NCI-H1930 (cell line): ENCODE measurements at regions not wholly inside any gene's neighbourhood (a gene's known extent, or its start where the extent isn't known, plus 50 kb on each side); places are given as distances from the start of the nearest gene placed in this dataset.

Experiments used
- DNase-seq, 2 experiments: peaks; one replicate each; lab custom pipeline; 2025; lab: John Stamatoyannopoulos, UW

DNA sequence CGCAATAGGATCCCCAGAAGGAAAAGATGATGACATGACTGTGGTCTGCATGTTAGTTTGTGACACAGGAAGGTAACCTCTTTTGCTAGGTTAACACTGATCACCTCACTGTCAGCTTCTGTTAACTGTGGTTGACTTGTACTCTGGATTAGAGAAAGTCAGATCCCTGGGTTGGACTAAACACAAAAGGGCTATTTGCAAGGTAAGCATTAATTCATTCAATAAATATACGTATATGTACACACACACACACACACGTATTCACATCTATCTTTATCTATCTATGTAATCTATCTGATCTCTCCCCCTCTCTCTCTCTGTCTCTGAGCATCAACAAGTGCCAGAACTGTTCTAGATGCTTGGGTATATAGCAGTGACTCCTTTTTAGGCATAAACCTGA lies 136.1 kb upstream of the SNX19 start:
- no peak for DNase-seq

- DNase-seq = no peak
Observed at GRCh38 chr11:131056036-131056435, 139.8 kb upstream of the SNX19 start.

- no peak for DNase-seq
Observed at GRCh38 chr11:131063638-131064037, 147.4 kb upstream of the SNX19 start.

DNA sequence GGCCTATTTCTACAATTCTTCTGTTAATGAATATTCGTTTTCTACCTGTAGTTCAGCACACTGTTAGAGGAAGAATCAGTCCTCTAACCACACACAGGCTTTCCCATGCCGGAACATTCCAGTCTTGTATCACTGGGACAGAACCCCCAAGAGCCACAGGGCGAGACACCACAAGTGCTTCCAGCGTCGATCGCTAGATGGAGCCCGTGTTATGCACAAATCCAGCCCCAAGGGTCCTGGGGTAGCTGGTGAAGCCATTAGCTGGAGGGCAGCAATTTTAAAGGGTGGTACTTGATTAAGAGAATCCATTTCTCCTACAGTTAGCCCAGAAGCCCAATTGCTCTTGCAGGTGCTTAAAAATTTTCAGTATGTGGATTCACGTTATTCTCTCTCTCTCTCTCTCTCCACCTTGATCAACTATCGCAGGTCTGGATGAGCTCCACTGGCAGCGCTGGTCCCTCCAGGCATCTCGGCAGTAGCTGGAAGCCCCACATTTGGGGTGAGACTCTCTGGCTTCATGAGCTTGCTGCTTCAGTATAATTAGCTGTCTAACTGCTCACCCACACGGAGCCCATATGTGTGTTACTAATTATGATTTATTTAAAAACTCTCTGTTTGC lies 148.2 kb upstream of the SNX19 start:
- DNase-seq = peak; percentile 19 to 40

DNA sequence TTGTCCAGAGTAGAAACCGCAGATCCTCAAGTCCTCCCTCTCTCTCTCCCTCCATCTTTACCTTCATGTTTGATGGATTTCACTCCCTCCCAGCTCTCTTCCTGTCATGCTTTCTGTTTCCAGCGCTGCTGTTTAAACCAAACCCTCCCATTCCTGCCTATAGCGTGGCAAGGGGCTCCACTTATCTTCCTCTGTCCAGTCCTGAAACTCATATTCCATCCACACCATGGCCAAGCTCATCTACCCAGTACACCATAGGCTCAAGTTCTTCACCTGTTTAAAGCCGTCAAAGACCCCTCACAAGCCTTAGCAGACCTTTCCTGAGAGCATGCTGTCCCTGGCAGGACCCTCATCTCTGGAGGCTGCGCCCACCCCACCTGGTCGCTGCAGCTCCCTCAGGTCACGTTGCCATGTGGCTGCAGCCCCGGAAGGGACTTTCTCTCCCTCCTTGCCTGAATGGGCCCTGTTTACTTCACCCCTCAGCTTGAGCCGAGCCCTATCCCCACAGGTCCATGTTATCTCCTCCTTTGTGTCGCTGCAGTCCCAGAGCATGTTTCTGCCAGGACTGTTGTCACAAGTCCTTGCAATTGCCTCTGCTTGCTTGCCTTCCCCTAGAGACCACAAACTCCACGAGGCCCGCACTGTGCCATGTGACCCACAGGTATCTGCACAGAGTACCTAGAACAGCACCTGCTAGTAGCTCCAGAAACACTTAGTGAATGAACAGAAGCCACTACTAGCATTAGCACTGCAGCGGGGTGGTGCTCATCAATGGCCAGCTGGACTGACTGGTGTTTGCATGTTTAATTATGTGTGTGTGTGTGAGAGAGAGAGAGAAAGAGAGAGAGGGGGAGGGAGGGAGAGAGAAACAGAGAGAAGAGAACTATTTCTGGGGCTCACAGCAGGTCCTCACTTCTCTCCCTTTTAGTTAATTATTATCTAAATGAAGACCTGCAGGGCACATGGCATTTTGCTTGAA lies 149.4 kb upstream of the SNX19 start:
- no peak for DNase-seq

DNA sequence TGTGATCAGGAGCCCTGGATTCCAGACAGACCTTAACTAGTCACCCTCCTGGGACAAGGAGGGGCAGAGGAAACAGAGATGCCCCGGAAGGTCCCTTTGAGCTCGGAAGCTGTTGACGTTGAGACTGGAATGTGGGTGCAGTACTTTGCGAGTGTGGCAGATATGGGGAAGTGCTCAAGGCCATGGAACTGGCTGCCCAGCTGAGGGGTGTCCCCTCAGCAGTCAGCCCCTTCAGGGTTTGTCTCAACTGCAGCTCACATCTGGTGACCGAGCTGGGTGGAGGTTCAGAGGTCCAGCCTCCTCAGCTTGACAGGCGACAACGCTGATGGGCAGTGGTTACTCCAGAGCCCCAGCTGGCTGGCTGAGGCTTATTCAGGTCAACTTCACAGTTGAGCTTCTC lies 150.3 kb upstream of the SNX19 start:
- no peak for DNase-seq

DNA sequence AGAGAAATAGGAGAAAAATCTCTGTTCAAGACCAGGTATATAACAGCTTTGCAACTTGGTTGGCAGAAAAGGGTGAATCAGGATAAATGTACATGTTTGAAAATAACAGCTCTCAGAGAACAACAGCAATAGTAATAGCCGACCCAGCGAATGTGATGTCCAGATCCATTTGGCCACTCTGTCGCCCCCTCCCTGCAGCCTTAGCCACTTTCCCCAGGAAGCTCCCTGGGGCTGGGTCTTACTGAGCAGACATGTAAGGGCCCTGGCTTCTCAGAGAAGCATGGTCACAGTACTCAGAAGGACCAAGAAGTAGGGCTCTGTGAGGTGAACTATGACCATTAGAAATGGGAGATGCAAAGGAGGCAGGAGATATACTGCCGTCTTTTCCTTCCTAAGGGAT lies 154.1 kb upstream of the SNX19 start:
- no peak for DNase-seq

DNA sequence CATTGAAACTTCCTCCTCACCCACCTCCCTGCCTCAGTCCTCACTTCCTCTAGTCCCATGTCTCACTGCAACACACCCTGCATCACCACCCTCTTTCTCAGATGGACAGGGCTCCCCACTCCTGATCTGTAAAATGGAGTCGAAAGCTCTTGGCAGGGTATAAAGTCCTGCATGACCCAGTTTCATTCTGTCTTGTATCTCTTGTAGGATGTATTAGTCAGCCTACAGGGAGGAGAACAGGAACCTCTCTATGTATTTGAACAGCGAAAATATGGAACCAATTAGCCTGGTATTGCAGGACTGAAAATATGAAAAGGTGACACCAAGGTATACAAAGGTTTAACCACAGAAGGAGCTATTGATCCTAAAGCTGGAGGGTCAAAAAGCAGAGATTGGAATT lies 156.9 kb upstream of the SNX19 start:
- no peak for DNase-seq

GRCh38 chr11:131074573-131074972 lies 158.3 kb upstream of the SNX19 start:
- DNase-seq = no peak

- DNase-seq = no peak
Observed at GRCh38 chr11:131077340-131077739, 161.1 kb upstream of the SNX19 start.

- no peak for DNase-seq
Observed at GRCh38 chr11:131079036-131079435, 162.8 kb upstream of the SNX19 start.

DNA sequence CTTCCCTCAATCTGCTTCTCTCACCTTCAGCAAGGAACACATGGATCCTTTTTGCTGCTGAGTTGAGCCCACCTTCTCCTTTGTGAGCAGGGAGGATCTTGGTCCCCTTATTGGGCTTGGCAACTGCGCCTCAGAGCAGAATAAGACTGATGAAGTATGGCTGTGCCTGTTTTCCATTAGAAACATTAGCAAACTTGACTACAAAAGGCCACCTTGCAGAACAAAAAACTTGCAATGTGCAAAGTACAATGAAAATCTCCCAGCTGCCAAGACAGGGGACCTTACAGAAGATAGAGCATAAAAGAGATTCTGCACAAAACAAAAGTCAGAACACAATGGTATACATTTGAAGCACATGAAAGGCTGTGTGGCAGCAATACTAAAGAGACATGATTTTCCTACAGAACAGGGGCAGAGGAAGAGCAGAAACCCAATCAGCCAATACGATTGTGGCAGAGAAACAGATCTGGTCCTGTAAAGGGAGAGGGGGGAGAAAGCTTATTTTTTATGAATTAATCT lies 173.5 kb upstream of the SNX19 start:
- DNase-seq = no peak

- no peak for DNase-seq
Observed at GRCh38 chr11:131092469-131092868, 176.2 kb upstream of the SNX19 start.

DNA sequence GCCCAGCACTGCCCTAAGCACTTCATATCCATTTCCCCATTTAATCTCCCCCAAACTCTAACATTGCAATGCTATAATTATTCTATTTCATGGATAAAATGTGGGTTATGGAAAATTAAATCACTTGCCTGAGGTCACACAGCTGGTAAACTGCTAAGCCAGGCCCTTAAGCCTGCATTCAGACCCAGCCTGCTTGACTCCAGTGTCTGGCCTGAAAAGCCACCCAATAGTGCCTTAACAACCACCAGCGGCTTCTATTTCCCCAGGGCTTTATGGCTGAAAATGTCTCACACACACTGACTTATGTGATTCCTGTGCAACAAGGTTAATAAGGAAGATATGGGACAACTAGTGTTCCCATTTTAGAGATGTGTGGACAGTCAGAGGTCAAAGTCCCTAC lies 178.5 kb upstream of the SNX19 start:
- DNase-seq = no peak

DNA sequence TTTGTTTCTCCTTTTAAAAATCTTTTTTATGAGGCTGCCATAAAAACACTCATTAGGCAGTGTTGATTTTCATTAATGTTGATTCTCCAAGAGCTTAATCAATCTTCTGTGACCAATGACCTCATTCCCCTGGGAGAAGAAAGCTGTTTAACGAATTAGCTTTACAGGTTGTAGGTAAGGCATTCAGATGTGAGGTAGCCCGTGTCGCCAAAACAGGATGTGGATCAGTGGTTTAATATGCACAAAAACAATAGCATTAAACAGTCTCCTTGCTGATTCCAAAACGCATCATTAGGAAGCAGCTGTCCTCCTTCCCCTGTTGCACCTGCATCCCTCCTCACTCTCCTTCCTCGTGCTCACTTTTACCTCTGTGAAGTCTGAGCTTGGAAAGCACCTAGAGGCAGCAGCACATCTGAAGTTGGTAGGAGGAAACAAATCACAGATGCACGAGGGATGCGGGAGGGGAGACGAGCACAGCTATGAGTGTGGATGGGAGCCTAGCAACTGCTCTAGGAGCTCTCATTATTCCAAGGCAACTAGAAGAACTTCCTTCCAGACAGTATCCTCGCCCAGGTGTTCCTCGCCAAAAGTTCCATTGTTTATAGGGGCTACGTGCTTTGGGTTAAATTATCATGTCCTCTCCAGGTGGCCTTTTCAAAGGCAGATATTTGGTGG lies 179.4 kb upstream of the SNX19 start:
- no peak for DNase-seq

GRCh38 chr11:131099013-131099412 lies 182.7 kb upstream of the SNX19 start:
- no peak for DNase-seq

DNA sequence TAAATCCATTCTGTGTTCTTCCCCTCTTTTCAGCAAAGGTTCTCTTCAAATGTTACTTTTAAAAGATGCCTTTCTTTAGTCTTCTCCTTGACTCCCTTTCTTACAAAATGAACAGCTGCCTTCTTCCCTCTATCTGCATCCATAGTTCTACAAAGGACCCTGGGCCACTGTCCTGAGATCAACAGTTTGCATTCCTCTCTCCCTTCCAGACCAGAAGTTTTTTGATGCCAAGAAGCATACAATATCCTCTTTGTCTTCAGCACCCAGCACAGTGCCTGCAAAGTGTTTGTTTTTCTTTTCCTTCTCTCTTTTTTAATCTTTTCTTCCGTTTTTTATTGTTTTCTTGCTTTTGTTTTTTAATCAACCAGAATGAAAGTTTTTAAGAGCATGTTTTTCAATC lies 183.5 kb upstream of the SNX19 start:
- DNase-seq = no peak

DNA sequence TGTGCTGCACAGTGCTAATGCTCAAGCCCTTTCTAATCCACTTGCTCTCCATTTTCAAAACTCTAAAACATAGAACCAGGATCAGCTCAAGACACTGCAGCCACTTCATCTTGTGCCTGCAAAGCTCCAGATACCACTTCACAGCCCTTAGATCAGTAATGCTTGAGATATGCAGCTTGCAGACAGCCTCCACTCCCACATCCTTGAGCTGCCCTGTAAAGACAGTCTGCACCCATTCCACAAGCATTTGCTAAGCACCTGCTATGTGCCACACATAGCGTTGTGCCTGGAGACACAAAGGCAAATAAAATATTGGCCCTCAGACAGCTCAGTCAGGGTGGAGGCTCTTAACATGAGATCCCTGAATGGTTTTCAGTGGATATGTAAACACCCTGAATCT lies 192.5 kb upstream of the SNX19 start:
- DNase-seq = no peak

DNA sequence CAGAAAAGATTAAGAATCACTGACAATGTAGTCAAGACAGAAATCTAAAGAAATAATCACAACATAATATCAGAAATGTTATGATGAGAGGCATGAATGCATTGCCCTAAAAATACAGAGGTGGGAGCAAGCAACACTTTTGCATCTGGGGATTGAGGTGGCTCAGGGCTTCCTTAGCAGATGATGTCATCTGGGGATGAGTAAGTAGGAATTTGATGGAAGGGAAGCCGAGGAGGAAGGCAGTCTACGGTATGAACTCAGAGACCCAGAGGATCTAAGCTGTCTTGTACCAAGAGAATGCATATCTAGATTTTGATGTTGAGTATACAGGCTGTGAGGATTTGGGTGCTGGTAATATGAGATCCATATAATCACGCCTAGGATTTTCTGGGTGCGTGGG lies 193.0 kb upstream of the SNX19 start:
- no peak for DNase-seq

DNA sequence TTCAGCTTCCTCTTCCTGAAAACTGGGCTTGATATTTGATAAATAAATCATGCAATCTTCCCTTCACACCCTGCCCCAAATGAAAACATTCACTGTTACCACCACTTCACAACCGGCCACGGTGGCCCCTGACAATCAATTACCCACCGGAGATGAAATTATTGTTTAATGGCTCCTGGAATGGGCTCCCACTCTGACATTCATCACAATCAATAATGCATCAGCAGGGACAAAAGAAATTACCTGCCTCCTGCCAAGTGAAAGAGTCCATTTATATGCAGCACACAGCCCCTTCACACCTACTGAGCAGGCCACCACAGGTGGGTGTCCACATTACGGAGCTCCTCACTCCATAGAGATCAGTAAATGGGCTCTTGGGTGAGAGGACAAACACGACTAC lies 193.5 kb upstream of the SNX19 start:
- DNase-seq = no peak

GRCh38 chr11:131111775-131112174 lies 195.5 kb upstream of the SNX19 start:
- no peak for DNase-seq

DNA sequence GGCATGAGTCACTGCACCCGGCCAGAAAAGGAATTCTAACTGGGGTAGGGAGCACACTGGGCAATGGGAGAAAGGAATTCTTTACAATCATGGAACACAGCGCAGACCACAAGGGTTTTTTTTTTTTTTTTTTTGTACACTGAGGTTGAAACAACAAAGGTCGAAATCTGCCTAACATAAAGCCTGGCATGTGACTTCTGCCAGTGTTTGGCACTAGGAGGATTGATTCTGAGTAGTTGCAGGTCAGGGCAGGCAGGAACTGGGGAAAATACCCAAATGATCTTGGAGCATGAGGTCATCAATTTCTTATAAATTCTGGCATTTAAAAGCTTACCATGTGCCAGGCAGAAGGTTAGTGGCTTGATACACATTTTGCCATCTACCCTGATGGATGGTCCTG lies 202.0 kb upstream of the SNX19 start:
- no peak for DNase-seq
